ENCODE measurements at regions not wholly inside any gene's neighbourhood (a gene's known extent, or its start where the extent isn't known, plus 50 kb on each side); places are given as distances from the start of the nearest gene placed in this dataset.

GRCh38 chr5:159642379-159642778, 273.9 kb upstream of the ADRA1B start:
- Histone ChIP-seq H3K4me1 (ENCODE audit: insufficient read depth, low read length) (0 out of 2 replicates have a peak, but pooled peaks cover 8% of the 10 kb centered on the region), H3K27me3 (ENCODE audit: insufficient read depth, low read length) (no peaks in the 10 kb centered on the region), H3K4me3 (ENCODE audit: low read length) (no peak overlapping the region), H3K9me3 (ENCODE audit: insufficient read depth, low read depth, low read length) (no peaks in the 10 kb centered on the region), H3K36me3 (ENCODE audit: insufficient read depth, low read length) (no peaks in the 10 kb centered on the region), H3K9ac (ENCODE audit: low read depth, low read length) (no peak overlapping the region), H3K27ac (ENCODE audit: low read depth, low read length) (no peak overlapping the region)
- 83% methylated on average over 2 of the region's 2 CpGs for WGBS

- H3K9ac ChIP-seq (ENCODE audit: low read depth, low read length), result no peak overlapping the region
- no peak overlapping the region for H3K4me3 ChIP-seq (ENCODE audit: low read length)
These were observed 272.2 kb upstream of the ADRA1B start for GRCh38 chr5:159644053-159644452.

GRCh38 chr5:159645179-159645846, 271.0 kb upstream of the ADRA1B start:
- Histone ChIP-seq H3K27me3 (ENCODE audit: insufficient read depth, low read length) (no peaks in the 10 kb centered on the region), H3K36me3 (ENCODE audit: insufficient read depth, low read length) (no peaks in the 10 kb centered on the region)
- WGBS, result 92% methylated on average over 7 of the region's 7 CpGs

More at GRCh38 chr5:159644053-159644452, 272.2 kb upstream of the ADRA1B start:
- Histone ChIP-seq H3K36me3 (ENCODE audit: insufficient read depth, low read length) (no peaks in the 10 kb centered on the region), H3K9me3 (ENCODE audit: insufficient read depth, low read depth, low read length) (no peaks in the 10 kb centered on the region), H3K4me1 (ENCODE audit: insufficient read depth, low read length) (0 out of 2 replicates have a peak, but pooled peaks cover 8% of the 10 kb centered on the region), H3K27me3 (ENCODE audit: insufficient read depth, low read length) (no peaks in the 10 kb centered on the region), H3K27ac (ENCODE audit: low read depth, low read length) (no peak overlapping the region)
- 95% methylated on average over 1 of the region's 1 CpG for WGBS

GRCh38 chr5:159650803-159651202, 265.5 kb upstream of the ADRA1B start:
- Histone ChIP-seq H3K36me3 (ENCODE audit: insufficient read depth, low read length) (no peaks in the 10 kb centered on the region), H3K27me3 (ENCODE audit: insufficient read depth, low read length) (no peaks in the 10 kb centered on the region), H3K27ac (ENCODE audit: low read depth, low read length) (no peak overlapping the region), H3K9me3 (ENCODE audit: insufficient read depth, low read depth, low read length) (no peaks in the 10 kb centered on the region), H3K4me3 (ENCODE audit: low read length) (no peak overlapping the region), H3K9ac (ENCODE audit: low read depth, low read length) (no peak overlapping the region), H3K4me1 (ENCODE audit: insufficient read depth, low read length) (0 out of 2 replicates have a peak, but pooled peaks cover 8% of the 10 kb centered on the region)
- WGBS, result 91% methylated on average over 2 of the region's 2 CpGs

More at GRCh38 chr5:159645179-159645846, 271.0 kb upstream of the ADRA1B start:
- H3K4me3 ChIP-seq (ENCODE audit: low read length), result no peak overlapping the region
- no peak overlapping the region for H3K9ac ChIP-seq (ENCODE audit: low read depth, low read length)
- no peak overlapping the region for H3K27ac ChIP-seq (ENCODE audit: low read depth, low read length)
- H3K4me1 ChIP-seq (ENCODE audit: insufficient read depth, low read length), result 0 out of 2 replicates have a peak, but pooled peaks cover 8% of the 10 kb centered on the region
- no peaks in the 10 kb centered on the region for H3K9me3 ChIP-seq (ENCODE audit: insufficient read depth, low read depth, low read length)

- WGBS, result 90% methylated on average over 3 of the region's 3 CpGs
- Histone ChIP-seq H3K27ac (ENCODE audit: low read depth, low read length) (no peak overlapping the region), H3K4me1 (ENCODE audit: insufficient read depth, low read length) (no peaks in the 10 kb centered on the region), H3K27me3 (ENCODE audit: insufficient read depth, low read length) (no peaks in the 10 kb centered on the region), H3K9me3 (ENCODE audit: insufficient read depth, low read depth, low read length) (no peaks in the 10 kb centered on the region), H3K9ac (ENCODE audit: low read depth, low read length) (no peak overlapping the region), H3K4me3 (ENCODE audit: low read length) (no peak overlapping the region), H3K36me3 (ENCODE audit: insufficient read depth, low read length) (no peaks in the 10 kb centered on the region)
These were observed 260.4 kb upstream of the ADRA1B start for GRCh38 chr5:159655757-159656409.

- Histone ChIP-seq H3K4me3 (ENCODE audit: low read length) (no peak overlapping the region), H3K36me3 (ENCODE audit: insufficient read depth, low read length) (no peaks in the 10 kb centered on the region), H3K4me1 (ENCODE audit: insufficient read depth, low read length) (no peaks in the 10 kb centered on the region), H3K27ac (ENCODE audit: low read depth, low read length) (no peak overlapping the region), H3K9ac (ENCODE audit: low read depth, low read length) (no peak overlapping the region), H3K27me3 (ENCODE audit: insufficient read depth, low read length) (no peaks in the 10 kb centered on the region), H3K9me3 (ENCODE audit: insufficient read depth, low read depth, low read length) (no peaks in the 10 kb centered on the region)
- WGBS, result 90% methylated on average over 3 of the region's 4 CpGs
These were observed 259.0 kb upstream of the ADRA1B start for GRCh38 chr5:159657298-159657697.

- Histone ChIP-seq H3K9me3 (ENCODE audit: insufficient read depth, low read depth, low read length) (no peaks in the 10 kb centered on the region), H3K27ac (ENCODE audit: low read depth, low read length) (no peak overlapping the region), H3K27me3 (ENCODE audit: insufficient read depth, low read length) (no peaks in the 10 kb centered on the region), H3K9ac (ENCODE audit: low read depth, low read length) (no peak overlapping the region), H3K36me3 (ENCODE audit: insufficient read depth, low read length) (no peaks in the 10 kb centered on the region), H3K4me1 (ENCODE audit: insufficient read depth, low read length) (no peaks in the 10 kb centered on the region), H3K4me3 (ENCODE audit: low read length) (no peak overlapping the region)
- 91% methylated on average over 6 of the region's 6 CpGs for WGBS
These were observed 258.5 kb upstream of the ADRA1B start for GRCh38 chr5:159657771-159658170.

- Histone ChIP-seq H3K4me3 (ENCODE audit: low read length) (no peak overlapping the region), H3K27ac (ENCODE audit: low read depth, low read length) (no peak overlapping the region), H3K9me3 (ENCODE audit: insufficient read depth, low read depth, low read length) (no peaks in the 10 kb centered on the region), H3K4me1 (ENCODE audit: insufficient read depth, low read length) (no peaks in the 10 kb centered on the region), H3K27me3 (ENCODE audit: insufficient read depth, low read length) (no peaks in the 10 kb centered on the region), H3K36me3 (ENCODE audit: insufficient read depth, low read length) (no peaks in the 10 kb centered on the region), H3K9ac (ENCODE audit: low read depth, low read length) (no peak overlapping the region)
- WGBS, result 93% methylated on average over 10 of the region's 10 CpGs
These were observed 257.9 kb upstream of the ADRA1B start for GRCh38 chr5:159658266-159658925.

GRCh38 chr5:159660401-159660800, 255.9 kb upstream of the ADRA1B start:
- WGBS, result 79% methylated on average over 1 of the region's 2 CpGs

GRCh38 chr5:159663986-159664385, 252.3 kb upstream of the ADRA1B start:
- 95% methylated on average over 1 of the region's 1 CpG for WGBS
- Histone ChIP-seq H3K4me1 (ENCODE audit: insufficient read depth, low read length) (no peaks in the 10 kb centered on the region), H3K27ac (ENCODE audit: low read depth, low read length) (no peak overlapping the region)

More at GRCh38 chr5:159660401-159660800, 255.9 kb upstream of the ADRA1B start:
- no peaks in the 10 kb centered on the region for H3K36me3 ChIP-seq (ENCODE audit: insufficient read depth, low read length)
- no peak overlapping the region for H3K4me3 ChIP-seq (ENCODE audit: low read length)
- no peaks in the 10 kb centered on the region for H3K9me3 ChIP-seq (ENCODE audit: insufficient read depth, low read depth, low read length)
- no peak overlapping the region for H3K27ac ChIP-seq (ENCODE audit: low read depth, low read length)
- H3K9ac ChIP-seq (ENCODE audit: low read depth, low read length), result no peak overlapping the region
- no peaks in the 10 kb centered on the region for H3K27me3 ChIP-seq (ENCODE audit: insufficient read depth, low read length)
- no peaks in the 10 kb centered on the region for H3K4me1 ChIP-seq (ENCODE audit: insufficient read depth, low read length)

GRCh38 chr5:159667286-159667685, 249.0 kb upstream of the ADRA1B start:
- H3K36me3 ChIP-seq (ENCODE audit: insufficient read depth, low read length), result no peaks in the 10 kb centered on the region
- WGBS, result 91% methylated on average over 2 of the region's 2 CpGs

More at GRCh38 chr5:159663986-159664385, 252.3 kb upstream of the ADRA1B start:
- Histone ChIP-seq H3K9me3 (ENCODE audit: insufficient read depth, low read depth, low read length) (no peaks in the 10 kb centered on the region), H3K27me3 (ENCODE audit: insufficient read depth, low read length) (no peaks in the 10 kb centered on the region), H3K9ac (ENCODE audit: low read depth, low read length) (no peak overlapping the region), H3K36me3 (ENCODE audit: insufficient read depth, low read length) (no peaks in the 10 kb centered on the region), H3K4me3 (ENCODE audit: low read length) (no peak overlapping the region)

More at GRCh38 chr5:159667286-159667685, 249.0 kb upstream of the ADRA1B start:
- Histone ChIP-seq H3K9me3 (ENCODE audit: insufficient read depth, low read depth, low read length) (no peaks in the 10 kb centered on the region), H3K4me1 (ENCODE audit: insufficient read depth, low read length) (no peaks in the 10 kb centered on the region), H3K9ac (ENCODE audit: low read depth, low read length) (no peak overlapping the region), H3K4me3 (ENCODE audit: low read length) (no peak overlapping the region), H3K27me3 (ENCODE audit: insufficient read depth, low read length) (no peaks in the 10 kb centered on the region), H3K27ac (ENCODE audit: low read depth, low read length) (no peak overlapping the region)
